ENCODE measurements at regions not wholly inside any gene's neighbourhood (a gene's known extent, or its start where the extent isn't known, plus 50 kb on each side); places are given as distances from the start of the nearest gene placed in this dataset.

DNA sequence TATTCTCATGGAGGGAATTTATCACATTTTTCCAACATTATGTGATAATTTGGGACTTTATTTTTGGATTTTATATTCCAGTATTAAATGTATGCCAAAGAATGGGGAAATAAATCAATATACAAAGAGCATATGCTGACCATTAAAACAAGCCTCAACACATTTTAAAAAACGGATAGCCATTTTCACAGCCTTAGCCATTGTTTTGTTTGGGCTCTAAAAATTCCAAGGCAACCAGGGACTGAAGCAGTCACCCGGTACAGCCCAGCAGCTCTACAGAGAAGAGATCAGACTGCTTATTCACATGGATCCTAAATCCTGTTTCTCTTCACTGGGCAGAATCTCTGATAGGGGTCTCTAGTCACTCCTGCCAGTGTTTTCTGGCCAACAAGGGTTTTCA is 150.2 kb upstream of the OGFRL1 start:
- no peaks in the 10 kb centered on the region for H3K9me3 ChIP-seq (ENCODE audit: control insufficient read depth in 2 of 2, insufficient read depth in 1 of 2, low read depth in 1 of 2, low read length in 1 of 2)
- 19 to 30% (median 26%) methylated on average over 2 of the region's 2 CpGs for WGBS, 3 donors
- no peaks in the 10 kb centered on the region for H3K36me3 ChIP-seq (ENCODE audit: control insufficient read depth in 3 of 3, insufficient read depth in 2 of 3, low read depth in 1 of 3, low read length in 3 of 3)
- FAIRE-seq: no peak
- no peaks in the 10 kb centered on the region for H3K27me3 ChIP-seq (ENCODE audit: control insufficient read depth in 3 of 3, insufficient read depth in 3 of 3, low read length in 3 of 3)
- no peak for DNase-seq
- H3K4me3 ChIP-seq (ENCODE audit: low read depth in 1 of 3, low read length in 3 of 3): no peak overlapping the region
- H3K4me1 ChIP-seq (ENCODE audit: control insufficient read depth in 3 of 3, insufficient read depth in 2 of 3, low read depth in 1 of 3, low read length in 2 of 3): no peaks in the 10 kb centered on the region
- H3K27ac ChIP-seq (ENCODE audit: low read depth in 1 of 3, low read length in 2 of 3): no peak overlapping the region

GRCh38 chr6:71139249-71139648 is 149.4 kb upstream of the OGFRL1 start:
- DNase-seq: no peak
- H3K4me3 ChIP-seq (ENCODE audit: low read depth in 1 of 3, low read length in 3 of 3): no peak overlapping the region
- 61 to 75% (median 73%) methylated on average over 3 of the region's 3 CpGs for WGBS, 3 donors
- H3K27me3 ChIP-seq (ENCODE audit: control insufficient read depth in 3 of 3, insufficient read depth in 3 of 3, low read length in 3 of 3): no peaks in the 10 kb centered on the region
- no peaks in the 10 kb centered on the region for H3K4me1 ChIP-seq (ENCODE audit: control insufficient read depth in 3 of 3, insufficient read depth in 2 of 3, low read depth in 1 of 3, low read length in 2 of 3)
- H3K9me3 ChIP-seq (ENCODE audit: control insufficient read depth in 2 of 2, insufficient read depth in 1 of 2, low read depth in 1 of 2, low read length in 1 of 2): no peaks in the 10 kb centered on the region
- no peaks in the 10 kb centered on the region for H3K36me3 ChIP-seq (ENCODE audit: control insufficient read depth in 3 of 3, insufficient read depth in 2 of 3, low read depth in 1 of 3, low read length in 3 of 3)
- no peak for FAIRE-seq
- H3K27ac ChIP-seq (ENCODE audit: low read depth in 1 of 3, low read length in 2 of 3): no peak overlapping the region

DNA sequence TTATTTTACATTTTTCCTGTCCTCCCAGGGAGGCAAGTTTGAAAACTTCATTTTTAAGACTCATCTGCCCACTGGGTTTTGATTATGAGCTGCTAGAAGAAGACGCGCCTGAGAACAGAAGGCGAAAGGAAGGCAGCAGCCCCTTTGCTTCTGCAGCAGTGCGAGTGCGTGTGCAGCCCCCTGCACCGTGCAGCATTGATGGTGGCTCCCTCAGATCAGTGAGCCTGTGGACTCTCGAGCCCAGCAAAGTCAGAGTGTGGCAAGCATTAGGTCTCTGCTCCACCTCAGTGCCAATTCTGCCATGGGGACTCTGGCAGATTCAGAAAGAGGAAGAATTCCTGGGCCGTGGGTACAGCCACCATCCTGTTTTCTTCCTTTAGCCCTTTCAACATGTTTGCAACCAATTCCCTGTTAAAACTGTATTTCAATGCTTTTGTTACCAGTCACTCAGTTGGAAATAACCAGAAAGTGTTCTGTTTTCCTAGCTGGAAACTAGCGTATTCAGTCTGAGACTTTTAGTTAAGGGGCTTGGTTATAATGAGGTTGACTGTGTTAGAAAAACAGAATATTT is 134.8 kb upstream of the OGFRL1 start:
- H3K27me3 ChIP-seq (ENCODE audit: control insufficient read depth in 3 of 3, insufficient read depth in 3 of 3, low read length in 3 of 3): peaks cover 0 to 2% (median 0%) of the 10 kb centered on the region in 3 donors
- H3K9me3 ChIP-seq (ENCODE audit: control insufficient read depth in 2 of 2, insufficient read depth in 1 of 2, low read depth in 1 of 2, low read length in 1 of 2): no peaks in the 10 kb centered on the region
- no peaks in the 10 kb centered on the region for H3K4me1 ChIP-seq (ENCODE audit: control insufficient read depth in 3 of 3, insufficient read depth in 2 of 3, low read depth in 1 of 3, low read length in 2 of 3)
- no peak for FAIRE-seq
- H3K4me3 ChIP-seq (ENCODE audit: low read depth in 1 of 3, low read length in 3 of 3): no peak overlapping the region
- H3K36me3 ChIP-seq (ENCODE audit: control insufficient read depth in 3 of 3, insufficient read depth in 2 of 3, low read depth in 1 of 3, low read length in 3 of 3): no peaks in the 10 kb centered on the region
- 80 to 87% (median 86%) methylated on average over 9 of the region's 9 CpGs for WGBS, 3 donors
- no peak overlapping the region for H3K27ac ChIP-seq (ENCODE audit: low read depth in 1 of 3, low read length in 2 of 3)
- DNase-seq: no peak

DNA sequence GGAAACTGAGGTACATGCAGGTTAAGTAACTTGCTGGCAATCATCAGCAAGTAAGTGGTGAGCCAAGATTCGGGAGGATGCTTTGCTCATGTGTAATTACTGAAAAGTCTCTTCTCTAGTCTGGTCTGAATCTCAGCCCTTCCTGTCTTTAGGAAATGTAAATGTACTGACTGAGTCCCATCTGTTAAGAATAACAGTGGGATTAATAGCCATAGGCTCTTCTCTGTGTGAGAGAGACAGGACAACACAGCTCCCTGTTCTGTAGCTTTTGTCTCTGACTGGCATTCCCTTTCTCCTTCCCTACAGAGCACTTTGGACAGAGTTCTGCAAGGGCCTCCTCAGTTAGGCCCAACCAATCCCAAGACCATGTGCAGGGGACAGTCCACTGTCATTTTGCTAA is 131.3 kb upstream of the OGFRL1 start:
- DNase-seq: no peak
- WGBS, 3 donors: 72 to 79% (median 78%) methylated on average over 1 of the region's 1 CpG
- H3K9me3 ChIP-seq (ENCODE audit: control insufficient read depth in 2 of 2, insufficient read depth in 1 of 2, low read depth in 1 of 2, low read length in 1 of 2): no peaks in the 10 kb centered on the region
- no peaks in the 10 kb centered on the region for H3K36me3 ChIP-seq (ENCODE audit: control insufficient read depth in 3 of 3, insufficient read depth in 2 of 3, low read depth in 1 of 3, low read length in 3 of 3)
- no peak overlapping the region for H3K4me3 ChIP-seq (ENCODE audit: low read depth in 1 of 3, low read length in 3 of 3)
- H3K4me1 ChIP-seq (ENCODE audit: control insufficient read depth in 3 of 3, insufficient read depth in 2 of 3, low read depth in 1 of 3, low read length in 2 of 3): no peaks in the 10 kb centered on the region
- no peaks in the 10 kb centered on the region for H3K27me3 ChIP-seq (ENCODE audit: control insufficient read depth in 3 of 3, insufficient read depth in 3 of 3, low read length in 3 of 3)
- FAIRE-seq: no peak
- no peak overlapping the region for H3K27ac ChIP-seq (ENCODE audit: low read depth in 1 of 3, low read length in 2 of 3)

- DNase-seq (no peak), FAIRE-seq (no peak)
- 91 to 93% (median 92%) methylated on average over 21 to 22 of the region's 22 CpGs for WGBS, 3 donors
- H3K27ac ChIP-seq (ENCODE audit: low read depth in 1 of 3, low read length in 2 of 3): no peak overlapping the region
- H3K4me3 ChIP-seq (ENCODE audit: low read depth in 1 of 3, low read length in 3 of 3): no peak overlapping the region
- H3K4me1 ChIP-seq (ENCODE audit: control insufficient read depth in 3 of 3, insufficient read depth in 2 of 3, low read depth in 1 of 3, low read length in 2 of 3): no peaks in the 10 kb centered on the region
- no peaks in the 10 kb centered on the region for H3K36me3 ChIP-seq (ENCODE audit: control insufficient read depth in 3 of 3, insufficient read depth in 2 of 3, low read depth in 1 of 3, low read length in 3 of 3)
- no peaks in the 10 kb centered on the region for H3K9me3 ChIP-seq (ENCODE audit: control insufficient read depth in 2 of 2, insufficient read depth in 1 of 2, low read depth in 1 of 2, low read length in 1 of 2)
- H3K27me3 ChIP-seq (ENCODE audit: control insufficient read depth in 3 of 3, insufficient read depth in 3 of 3, low read length in 3 of 3): no peaks in the 10 kb centered on the region
Observed at GRCh38 chr6:71164890-71165289, 123.7 kb upstream of the OGFRL1 start.

GRCh38 chr6:71168233-71168765 is 120.3 kb upstream of the OGFRL1 start:
- no peaks in the 10 kb centered on the region for H3K36me3 ChIP-seq (ENCODE audit: control insufficient read depth in 3 of 3, insufficient read depth in 2 of 3, low read depth in 1 of 3, low read length in 3 of 3)
- no peak overlapping the region for H3K27ac ChIP-seq (ENCODE audit: low read depth in 1 of 3, low read length in 2 of 3)
- WGBS, 3 donors: 80 to 97% (median 91%) methylated on average over 1 of the region's 1 CpG
- H3K4me1 ChIP-seq (ENCODE audit: control insufficient read depth in 3 of 3, insufficient read depth in 2 of 3, low read depth in 1 of 3, low read length in 2 of 3): peaks cover 0 to 8% (median 0%) of the 10 kb centered on the region in 3 donors
- H3K4me3 ChIP-seq (ENCODE audit: low read depth in 1 of 3, low read length in 3 of 3): no peak overlapping the region
- H3K27me3 ChIP-seq (ENCODE audit: control insufficient read depth in 3 of 3, insufficient read depth in 3 of 3, low read length in 3 of 3): no peaks in the 10 kb centered on the region
- DNase-seq: no peak
- no peak for FAIRE-seq
- no peaks in the 10 kb centered on the region for H3K9me3 ChIP-seq (ENCODE audit: control insufficient read depth in 2 of 2, insufficient read depth in 1 of 2, low read depth in 1 of 2, low read length in 1 of 2)

DNA sequence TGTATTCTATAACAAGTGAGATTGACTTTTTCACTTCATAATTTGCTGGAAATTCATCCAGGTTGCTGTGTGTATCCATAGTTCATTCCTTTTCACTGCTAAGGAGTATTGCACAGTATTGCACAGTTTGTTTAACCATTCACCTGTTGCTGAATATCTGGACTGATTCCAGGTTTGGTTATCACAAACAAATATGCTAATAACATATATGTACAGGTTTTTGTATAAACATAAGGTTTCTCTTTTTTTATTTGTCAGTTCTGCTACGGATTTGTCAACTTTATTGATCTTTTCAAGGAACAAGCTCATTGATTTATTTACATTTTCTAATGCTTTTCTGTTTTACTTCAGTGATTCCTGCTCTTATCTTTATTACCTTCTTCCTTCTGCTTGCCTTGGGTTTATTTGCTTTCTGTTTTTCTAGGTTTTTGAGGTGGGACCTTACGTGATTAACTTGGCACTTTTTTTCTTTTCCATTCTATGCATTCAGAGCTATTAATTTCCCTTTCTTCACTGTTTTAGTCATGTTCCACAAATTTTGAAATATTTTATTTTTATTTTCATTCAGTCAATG is 117.0 kb upstream of the OGFRL1 start:
- DNase-seq (peak in 1 of 2 donors; percentile 63), FAIRE-seq (no peak)
- H3K36me3 ChIP-seq (ENCODE audit: control insufficient read depth in 3 of 3, insufficient read depth in 2 of 3, low read depth in 1 of 3, low read length in 3 of 3): no peaks in the 10 kb centered on the region
- peaks cover 0 to 8% (median 0%) of the 10 kb centered on the region in 3 donors for H3K4me1 ChIP-seq (ENCODE audit: control insufficient read depth in 3 of 3, insufficient read depth in 2 of 3, low read depth in 1 of 3, low read length in 2 of 3)
- no peak overlapping the region for H3K27ac ChIP-seq (ENCODE audit: low read depth in 1 of 3, low read length in 2 of 3)
- H3K27me3 ChIP-seq (ENCODE audit: control insufficient read depth in 3 of 3, insufficient read depth in 3 of 3, low read length in 3 of 3): no peaks in the 10 kb centered on the region
- no peaks in the 10 kb centered on the region for H3K9me3 ChIP-seq (ENCODE audit: control insufficient read depth in 2 of 2, insufficient read depth in 1 of 2, low read depth in 1 of 2, low read length in 1 of 2)
- H3K4me3 ChIP-seq (ENCODE audit: low read depth in 1 of 3, low read length in 3 of 3): no peak overlapping the region
- 18 to 57% (median 35%) methylated on average over 2 of the region's 2 CpGs for WGBS, 3 donors

- no peak overlapping the region for H3K4me3 ChIP-seq (ENCODE audit: low read depth in 1 of 3, low read length in 3 of 3)
- DNase-seq (no peak), FAIRE-seq (no peak)
- 59 to 66% (median 63%) methylated on average over 5 of the region's 5 CpGs for WGBS, 3 donors
- no peaks in the 10 kb centered on the region for H3K36me3 ChIP-seq (ENCODE audit: control insufficient read depth in 3 of 3, insufficient read depth in 2 of 3, low read depth in 1 of 3, low read length in 3 of 3)
- H3K9me3 ChIP-seq (ENCODE audit: control insufficient read depth in 2 of 2, insufficient read depth in 1 of 2, low read depth in 1 of 2, low read length in 1 of 2): no peaks in the 10 kb centered on the region
- H3K27me3 ChIP-seq (ENCODE audit: control insufficient read depth in 3 of 3, insufficient read depth in 3 of 3, low read length in 3 of 3): no peaks in the 10 kb centered on the region
- H3K4me1 ChIP-seq (ENCODE audit: control insufficient read depth in 3 of 3, insufficient read depth in 2 of 3, low read depth in 1 of 3, low read length in 2 of 3): no peaks in the 10 kb centered on the region
- H3K27ac ChIP-seq (ENCODE audit: low read depth in 1 of 3, low read length in 2 of 3): no peak overlapping the region
Observed at GRCh38 chr6:71179249-71179885, 109.2 kb upstream of the OGFRL1 start.
